HG03108 (cell line): ENCODE measurements at regions not wholly inside any gene's neighbourhood (a gene's known extent, or its start where the extent isn't known, plus 50 kb on each side); places are given as distances from the start of the nearest gene placed in this dataset.
"Not testable (repeated sequence)": the region's sequence is repeated elsewhere in the genome, so short reads cannot be mapped to it uniquely, and the experiment has no call there.

Source experiments
- ATAC-seq: cut with Tn5 transposase; IDR thresholded peaks from one replicate; pipeline ENCODE4 v1.9.1; 2021; ENCODE audit warnings: moderate library complexity; ENCODE audit not compliant: unreplicated experiment

DNA sequence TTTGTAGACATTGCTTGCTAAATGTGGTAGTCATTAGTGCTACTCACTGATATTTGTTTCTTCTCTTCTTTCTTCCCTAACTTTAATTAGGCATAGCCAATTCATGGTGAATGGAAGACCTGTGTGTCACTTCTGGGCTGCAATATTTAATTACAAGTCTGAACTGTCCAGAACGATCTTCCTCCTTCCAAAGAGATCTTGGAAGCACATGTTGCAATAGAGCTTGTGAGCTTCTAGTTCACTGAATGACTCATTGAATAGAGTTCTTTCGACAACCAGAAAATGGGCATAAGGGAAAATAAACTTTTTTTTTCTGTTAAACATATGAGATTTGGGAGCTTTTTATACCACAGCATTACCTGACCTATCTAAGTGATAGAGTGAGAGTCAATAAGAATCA is 1264.6 kb downstream of the PCDH9 start:
- ATAC-seq, result no peak

DNA sequence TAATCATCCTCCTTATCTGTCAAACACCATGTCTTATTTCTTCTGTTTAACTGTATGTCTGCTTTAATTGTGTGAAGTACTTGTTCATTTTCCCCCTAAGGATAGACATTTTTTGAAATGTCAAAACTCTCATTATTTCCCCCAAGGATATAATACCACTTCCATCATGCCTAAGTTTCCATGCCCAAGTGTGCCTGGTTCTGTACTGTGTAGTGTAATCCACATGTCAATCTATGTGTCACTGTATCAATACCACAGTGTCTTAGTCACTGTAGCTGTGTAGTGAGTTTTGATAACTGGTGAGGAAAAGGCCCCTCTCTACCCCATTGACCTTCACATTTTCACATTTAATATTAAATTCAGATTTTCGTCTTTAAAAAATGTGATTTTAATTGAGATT is 1265.5 kb downstream of the PCDH9 start:
- no peak for ATAC-seq

DNA sequence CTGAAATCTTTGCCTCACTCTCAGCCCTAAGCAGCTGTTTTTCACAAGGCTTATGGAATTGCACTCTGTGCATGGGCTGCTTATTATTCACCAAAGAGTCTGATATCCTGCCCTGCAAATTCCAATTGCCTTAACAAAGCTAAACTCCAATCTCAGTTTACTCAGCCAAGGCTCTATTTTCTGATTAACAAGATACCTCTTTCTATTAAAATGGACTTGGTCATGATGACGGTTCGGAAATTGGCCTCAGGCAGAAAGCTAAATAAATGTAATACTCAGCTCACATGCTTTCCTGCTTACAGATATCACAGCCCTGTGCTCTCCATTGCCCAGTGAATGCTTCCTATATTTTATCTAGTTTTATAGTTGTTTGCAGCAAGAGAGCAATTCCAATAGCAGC is 1270.8 kb downstream of the PCDH9 start:
- ATAC-seq, result no peak

DNA sequence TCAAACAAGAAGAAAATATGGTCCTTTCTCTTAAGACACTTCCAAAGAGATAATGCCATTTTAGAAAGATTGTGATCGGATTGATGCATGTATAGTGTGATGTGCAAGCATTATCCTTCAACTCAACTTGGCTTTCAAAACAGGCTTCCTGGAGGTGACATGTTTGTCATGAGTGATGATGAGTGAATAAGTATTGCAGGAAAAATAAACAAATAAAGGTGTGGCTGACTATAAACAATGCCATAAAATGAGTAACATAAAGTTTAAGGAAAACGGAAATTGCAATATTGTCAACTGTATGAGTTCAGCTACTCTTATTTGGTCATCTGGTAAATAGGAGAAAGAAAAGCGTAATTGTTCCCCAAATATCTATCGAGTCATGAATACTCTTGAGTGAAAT is 1283.7 kb downstream of the PCDH9 start:
- no peak for ATAC-seq

DNA sequence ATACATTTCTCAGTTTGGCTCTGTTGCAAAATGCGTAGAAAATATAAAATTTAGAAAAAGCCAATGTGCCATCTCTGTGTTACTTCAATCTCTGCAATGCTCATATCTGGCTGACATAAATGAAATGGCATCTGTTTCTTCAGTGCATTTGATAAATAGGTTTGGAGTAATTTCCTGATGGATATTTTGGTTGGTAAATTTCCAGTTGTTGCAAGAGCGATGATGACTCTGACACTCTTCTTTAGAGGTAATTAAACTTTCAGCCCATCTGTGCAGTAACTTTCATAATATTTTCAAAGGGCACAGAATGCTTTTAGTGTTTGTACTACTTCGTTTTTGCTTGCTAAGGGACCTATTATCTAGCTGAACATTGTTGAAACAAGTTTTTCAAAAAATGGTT is 1286.4 kb downstream of the PCDH9 start:
- no peak for ATAC-seq

DNA sequence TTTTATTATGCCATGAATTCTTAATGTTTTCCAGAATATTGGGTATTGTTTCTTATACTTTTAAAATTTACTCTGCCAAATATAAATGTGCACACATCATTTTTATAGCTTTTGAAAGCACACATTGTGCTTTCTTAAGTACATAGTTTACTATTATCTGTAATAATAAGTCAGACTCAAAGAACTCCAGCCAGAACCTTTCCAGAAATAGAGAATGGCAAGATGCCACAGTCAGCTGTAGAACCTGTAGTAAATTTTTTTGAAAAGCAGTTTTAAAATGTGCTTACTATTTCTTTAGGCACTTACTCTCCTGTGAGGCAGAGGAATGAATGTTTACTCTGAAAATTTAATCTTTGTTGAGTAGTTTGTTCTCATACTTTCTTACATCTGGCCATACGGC is 1287.1 kb downstream of the PCDH9 start:
- ATAC-seq, result no peak

DNA sequence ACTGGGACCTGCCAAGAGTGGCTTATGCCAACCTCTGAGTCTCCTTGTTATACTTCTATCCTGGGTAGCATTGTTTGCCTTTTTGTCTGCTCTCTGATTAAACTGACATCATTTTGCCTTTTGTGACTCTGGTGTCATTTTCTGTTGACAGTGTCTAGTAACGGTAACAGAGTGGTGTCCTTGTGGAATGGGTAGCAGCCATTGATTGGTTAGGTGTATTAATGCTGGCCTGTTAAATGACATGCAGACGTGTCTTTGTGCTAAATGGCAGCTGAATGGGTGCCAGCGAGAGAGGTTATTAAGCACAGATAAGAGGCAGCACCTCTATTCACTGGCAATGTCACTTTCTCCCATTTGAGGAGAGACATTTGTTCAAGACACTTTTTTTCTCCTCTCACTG is 1289.4 kb downstream of the PCDH9 start:
- ATAC-seq, result no peak

DNA sequence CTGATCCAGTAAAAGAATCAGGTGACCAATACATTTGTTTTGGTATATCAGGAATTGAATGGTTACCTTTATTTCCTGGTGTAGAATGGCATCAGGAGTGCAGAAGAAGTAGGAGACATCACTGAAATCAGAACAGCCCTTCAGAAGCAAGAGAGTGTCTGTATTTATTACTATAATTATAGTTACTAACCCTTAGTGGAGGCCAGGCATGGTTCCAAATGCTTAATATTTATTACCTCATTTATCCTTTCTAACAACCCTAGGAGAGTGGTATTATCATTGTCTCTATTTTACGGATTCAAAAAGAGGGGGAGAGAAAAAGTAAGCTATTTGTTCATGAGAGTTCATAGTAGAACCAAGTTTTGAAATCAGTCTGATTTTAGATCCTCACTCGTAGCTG is 1292.9 kb downstream of the PCDH9 start:
- no peak for ATAC-seq

DNA sequence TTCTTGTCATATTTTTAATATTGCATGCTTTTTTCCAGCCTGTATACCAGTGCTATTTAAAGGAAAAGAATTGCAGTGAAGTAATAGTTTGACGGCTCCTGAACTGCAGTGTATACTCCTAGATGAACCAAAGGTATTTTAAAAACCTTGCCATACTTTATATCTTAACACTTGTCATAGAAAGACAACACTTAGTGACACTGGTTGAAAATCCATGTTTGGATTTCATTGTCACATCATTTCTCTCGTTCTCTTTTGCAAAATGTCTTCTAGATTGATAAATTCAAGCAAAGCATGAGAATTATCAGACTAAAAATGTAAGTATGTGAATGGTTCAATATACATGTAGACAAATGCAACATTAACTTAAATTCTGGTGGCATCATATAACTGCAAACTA is 1293.9 kb downstream of the PCDH9 start:
- no peak for ATAC-seq

DNA sequence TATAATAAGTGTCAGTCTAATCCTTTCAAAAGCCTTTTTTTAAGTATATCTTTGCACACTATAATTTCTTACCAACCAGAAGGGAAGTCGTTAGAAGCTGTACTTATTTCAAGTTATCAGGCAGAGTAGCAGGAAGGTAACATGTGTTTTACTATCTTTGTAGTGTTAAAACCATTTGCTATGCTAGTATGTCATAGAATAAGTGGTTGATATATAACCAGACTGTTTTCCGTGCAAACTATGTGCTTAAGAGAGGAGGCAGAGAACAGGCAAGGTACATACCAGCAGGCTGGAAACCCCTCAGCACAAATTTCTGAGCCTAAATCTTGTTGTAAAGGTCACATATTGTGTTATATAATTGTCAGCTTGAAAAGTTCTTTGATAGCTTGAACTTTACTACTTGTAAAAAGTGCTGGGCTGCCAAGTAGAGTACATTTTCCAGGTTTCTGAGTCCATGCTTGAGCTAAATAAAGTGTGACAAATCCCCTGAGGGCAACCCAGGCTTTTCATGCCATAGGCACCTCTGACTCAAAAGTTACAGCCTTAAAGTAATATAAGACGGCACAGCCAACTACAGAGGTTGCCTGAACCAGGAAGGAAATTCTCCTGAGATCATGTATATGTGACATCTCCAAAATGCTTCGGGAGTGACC is 1297.4 kb downstream of the PCDH9 start:
- no peak for ATAC-seq

DNA sequence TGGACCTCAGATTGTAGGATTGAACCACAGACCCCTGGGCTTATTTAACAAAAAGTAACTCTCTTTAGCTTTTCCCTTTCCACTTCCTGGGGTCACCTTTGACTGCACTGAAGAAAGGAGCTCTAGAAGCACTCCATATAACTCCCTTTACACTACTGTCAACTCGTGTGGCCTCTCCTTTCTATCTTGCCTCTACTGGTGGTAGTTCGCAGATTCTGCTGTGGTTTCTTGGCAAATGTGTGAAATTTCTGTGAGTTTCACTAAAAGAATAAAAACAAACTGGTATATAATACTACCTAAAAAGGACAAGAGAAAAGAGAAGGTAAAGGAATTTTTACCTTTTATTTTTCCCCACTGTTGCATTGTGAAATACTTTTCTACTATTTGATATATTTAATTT is 1298.1 kb downstream of the PCDH9 start:
- no peak for ATAC-seq

DNA sequence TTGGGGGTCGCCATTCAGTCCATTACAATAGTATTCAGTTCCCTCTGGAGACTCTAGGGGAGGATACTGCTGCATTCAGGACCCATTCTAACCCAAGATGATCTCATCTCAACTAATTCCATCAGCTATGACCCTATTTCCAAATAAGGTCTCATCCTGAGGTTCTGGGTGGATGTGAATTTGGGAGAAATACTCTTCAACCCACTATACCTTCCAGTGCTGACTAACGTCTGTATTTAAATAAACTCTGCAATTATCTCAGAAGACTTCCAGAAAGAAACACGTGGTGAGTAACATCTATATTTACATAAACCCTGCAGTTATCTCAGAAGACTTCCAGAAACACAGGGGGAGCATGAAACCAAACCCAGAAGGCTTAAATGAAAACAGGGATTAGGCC is 1300.7 kb downstream of the PCDH9 start:
- no peak for ATAC-seq

DNA sequence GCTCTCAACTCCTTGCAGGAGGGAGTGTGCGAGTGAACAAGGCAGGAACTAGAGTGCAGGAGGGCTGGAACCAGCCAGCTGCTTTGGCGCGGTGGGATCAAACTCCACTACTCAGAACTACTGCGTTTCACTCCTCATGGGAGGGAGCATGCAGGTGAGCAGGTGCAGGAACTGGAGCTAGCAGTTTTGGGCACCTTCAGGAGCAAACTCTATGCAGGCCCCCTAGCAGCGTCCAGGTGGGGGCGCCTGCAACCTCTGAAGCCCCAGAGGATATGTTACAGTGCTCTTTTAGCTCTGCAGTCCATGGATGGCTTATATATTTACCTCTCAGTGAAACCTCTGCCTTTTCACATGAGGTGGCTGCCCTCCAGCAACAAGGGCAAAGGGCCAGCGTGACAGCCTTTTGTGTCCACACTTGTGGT is 1303.4 kb downstream of the PCDH9 start:
- ATAC-seq, result peak; percentile 47

DNA sequence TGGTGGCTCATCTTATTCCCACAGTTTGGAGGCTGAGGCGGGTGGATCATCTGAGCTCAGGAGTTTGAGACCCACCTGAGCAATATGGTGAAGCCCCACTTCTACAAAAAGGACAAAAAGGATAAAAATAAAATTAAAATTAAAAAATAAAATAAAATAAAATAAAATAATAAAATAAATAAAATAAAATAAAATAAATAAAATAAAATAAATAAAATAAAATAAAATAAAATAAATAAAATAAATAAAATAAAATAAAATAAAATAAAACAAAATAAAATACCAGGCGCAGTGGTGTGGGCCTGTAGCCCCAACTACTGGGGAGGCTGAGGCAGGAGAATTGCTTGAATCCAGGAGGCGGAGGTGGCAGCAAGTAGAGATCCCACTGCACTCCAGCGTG is 1307.3 kb downstream of the PCDH9 start:
- ATAC-seq, result not testable (repeated sequence)

DNA sequence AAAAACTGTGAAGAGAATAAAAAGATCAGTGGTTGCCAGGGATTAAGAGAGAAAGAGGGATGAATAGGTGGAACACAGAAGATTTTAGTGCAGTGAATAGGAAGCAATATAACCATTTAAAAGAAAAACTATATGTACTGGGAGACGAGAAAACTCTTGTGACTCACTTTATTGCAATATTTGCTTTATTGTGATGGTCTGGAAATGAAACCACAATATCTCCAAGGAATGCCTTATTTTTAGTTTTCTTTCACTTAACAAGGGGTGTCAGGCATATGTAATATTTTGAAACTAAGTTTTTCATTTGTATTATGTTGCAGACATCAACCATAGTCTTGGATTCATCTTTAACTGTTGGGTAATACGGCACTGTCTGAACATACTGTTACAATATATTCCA is 1308.2 kb downstream of the PCDH9 start:
- ATAC-seq, result no peak

DNA sequence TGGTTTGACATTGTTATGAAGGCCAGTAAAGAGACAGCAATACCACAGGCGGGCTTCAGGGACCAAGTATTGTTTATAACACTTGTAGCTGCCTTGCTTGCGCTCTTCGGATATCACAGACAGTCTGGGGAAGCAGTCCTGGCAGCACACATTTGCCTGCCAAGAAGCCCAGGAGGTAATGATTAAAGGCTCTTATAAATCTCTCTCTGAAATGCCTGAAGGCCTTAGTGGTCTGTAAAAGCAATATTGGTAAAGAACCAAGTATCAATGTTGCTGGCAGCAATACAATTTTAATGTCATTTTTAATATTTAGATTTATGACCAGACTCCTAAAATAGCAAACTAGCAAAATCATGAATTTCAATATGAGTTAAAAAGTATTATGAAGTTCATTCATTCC is 1312.4 kb downstream of the PCDH9 start:
- no peak for ATAC-seq

DNA sequence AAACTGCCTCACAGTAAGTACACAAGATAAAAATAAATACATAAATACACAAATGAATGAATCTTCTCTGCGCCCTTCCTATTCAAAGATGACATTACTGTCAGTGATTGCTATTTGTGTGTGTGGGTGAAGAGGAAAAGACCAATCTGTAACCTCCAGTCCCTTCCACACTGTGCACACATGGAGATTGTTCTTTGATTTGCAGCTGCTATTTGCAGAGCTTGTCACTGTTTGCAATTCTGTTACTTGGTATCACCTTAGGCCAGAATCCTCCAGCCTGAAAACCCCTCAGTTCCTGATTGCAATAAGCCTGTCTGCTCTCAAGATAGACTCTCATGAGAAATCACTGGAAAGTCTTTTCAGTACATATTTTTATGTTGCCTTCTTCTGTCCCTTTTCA is 1314.9 kb downstream of the PCDH9 start:
- ATAC-seq, result no peak

DNA sequence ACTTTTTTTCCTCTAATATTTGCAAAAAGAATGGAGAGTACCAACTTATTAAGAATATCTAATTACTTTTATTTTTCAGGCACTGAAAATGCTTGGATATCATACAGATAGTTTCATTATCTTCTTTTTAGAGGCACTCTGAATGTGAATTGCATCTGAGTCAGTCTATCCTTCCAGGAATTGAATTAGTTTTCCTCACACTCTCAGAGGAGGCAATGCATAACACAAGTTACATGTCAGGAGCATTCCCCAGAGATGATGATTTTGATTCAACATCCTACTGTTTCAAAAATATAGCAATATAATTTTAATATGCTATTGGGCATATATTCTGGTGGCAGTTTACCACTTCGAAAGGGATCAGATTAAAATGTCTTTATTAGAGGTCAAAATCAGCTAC is 1315.4 kb downstream of the PCDH9 start:
- ATAC-seq, result no peak

DNA sequence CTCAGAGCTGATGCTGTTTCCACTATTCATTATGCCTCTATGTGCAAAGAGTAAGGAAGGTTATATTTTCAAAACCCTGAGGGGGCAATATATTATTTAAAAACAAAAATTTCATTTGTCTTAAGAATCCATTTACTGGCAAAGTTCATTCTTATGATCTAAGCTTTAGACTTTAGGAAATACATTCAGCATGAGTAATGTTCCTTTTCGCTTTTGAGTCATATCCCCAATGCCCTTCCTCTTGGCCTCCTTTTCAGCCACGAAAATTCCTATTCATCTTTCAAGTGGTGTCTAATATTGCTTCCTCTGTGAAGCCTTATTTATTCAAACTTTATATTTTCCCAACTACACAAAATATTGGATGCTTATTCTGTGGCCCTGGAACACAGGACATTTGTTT is 1317.0 kb downstream of the PCDH9 start:
- ATAC-seq, result no peak

DNA sequence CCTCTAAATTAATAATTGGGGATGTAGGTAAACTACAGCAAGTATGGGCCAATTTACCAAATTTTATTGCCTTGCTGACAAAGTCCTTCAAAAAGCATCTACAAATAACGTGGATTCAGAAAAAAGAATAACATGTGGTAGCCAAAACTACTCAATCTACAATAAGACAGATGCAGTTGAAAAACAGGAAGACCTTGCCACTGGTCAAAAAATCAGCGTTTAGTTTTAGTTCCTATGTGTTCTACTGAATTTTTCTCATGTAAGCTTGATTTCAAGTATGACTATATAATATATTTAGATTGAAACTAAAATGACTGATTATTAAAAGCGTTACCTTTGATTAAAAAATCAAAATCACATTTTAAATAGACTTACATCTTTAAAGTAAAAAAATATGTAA is 1317.6 kb downstream of the PCDH9 start:
- no peak for ATAC-seq

DNA sequence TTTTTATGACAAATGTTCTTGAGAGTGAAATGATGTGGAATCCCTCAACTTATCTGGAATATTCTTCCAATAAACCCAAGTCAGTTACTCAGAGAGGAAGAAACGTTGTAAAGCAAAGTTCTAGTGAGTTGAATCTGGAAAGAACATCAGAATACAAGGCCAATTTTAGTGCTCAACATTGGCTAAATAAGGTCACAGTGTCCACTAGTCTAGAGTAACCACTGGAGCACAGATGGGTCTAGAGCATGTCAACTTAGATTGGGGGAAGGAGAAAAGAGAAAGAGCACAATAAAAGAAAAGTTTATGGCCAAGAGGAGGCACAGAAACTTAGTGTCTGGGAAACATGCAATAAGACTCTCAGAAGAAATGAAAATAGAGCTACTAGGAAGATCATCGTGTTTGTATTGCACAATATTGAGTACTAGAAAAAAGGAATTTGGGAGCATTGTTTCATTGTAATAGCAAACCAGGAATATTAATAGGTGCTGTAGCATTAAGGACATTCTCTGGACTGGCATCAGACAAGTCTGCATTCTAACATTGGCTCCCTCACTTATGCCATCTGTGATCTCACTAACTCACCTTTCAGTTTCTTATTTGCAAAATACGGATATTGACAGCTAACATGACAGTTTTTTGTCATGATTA is 1318.5 kb downstream of the PCDH9 start:
- ATAC-seq, result no peak

DNA sequence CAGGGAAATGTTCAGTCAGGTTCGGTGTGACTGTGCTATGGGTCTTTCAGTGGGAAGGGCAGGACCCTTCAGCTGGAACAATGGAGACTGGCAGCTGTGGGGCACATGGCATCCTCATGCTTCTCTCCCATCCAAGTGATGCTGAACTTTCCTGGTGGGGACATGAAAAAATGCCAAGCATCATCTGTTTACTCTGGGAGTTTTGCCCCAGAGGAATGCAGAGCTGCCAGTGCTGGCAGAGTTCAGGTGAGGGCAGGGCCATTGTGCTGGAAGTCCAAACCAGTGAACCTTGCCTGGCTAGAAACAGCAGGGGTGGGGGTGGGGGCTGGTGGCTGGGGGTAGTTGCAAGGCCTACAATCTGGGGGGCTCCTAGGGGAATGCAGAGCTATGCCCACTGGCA is 1320.6 kb downstream of the PCDH9 start:
- ATAC-seq, result no peak
